Ovary (tissue), 3 donors: ENCODE measurements at regions not wholly inside any gene's neighbourhood (a gene's known extent, or its start where the extent isn't known, plus 50 kb on each side); places are given as distances from the start of the nearest gene placed in this dataset.

Source experiments
- CTCF ChIP-seq, 3 donors: fragments of 450-650 bp in 2 of 3; fragments of 200-600 bp in 1 of 3; IDR thresholded peaks; one replicate each; pipeline versions ENCODE4 v1.5.1 to v1.8.0; 2016 to 2022; ENCODE audit warnings: antibody characterized with exemption in 3 of 3, mild to moderate bottlenecking in 1 of 3
- EP300 ChIP-seq: sonication (generic); formaldehyde crosslinking; IDR thresholded peaks from one replicate; pipeline ENCODE4 v1.6.1; 2017; ENCODE audit warnings: antibody characterized with exemption
- POLR2A ChIP-seq: fragments of 450-650 bp; IDR thresholded peaks from one replicate; pipeline ENCODE4 v1.6.1; 2017; ENCODE audit warnings: antibody characterized with exemption, mild to moderate bottlenecking, moderate library complexity
- donor health status: DM: no; HTN: no; CAD: no.

GRCh38 chr10:106167946-106168345, 996.6 kb downstream of the SORCS1 start:
- no peak for TF ChIP-seq CTCF (IDR thresholded peaks at IDR 0.05)
- TF ChIP-seq EP300: no peak
- TF ChIP-seq POLR2A: no peak
